Aorta (tissue), 5 donors: ENCODE measurements at regions not wholly inside any gene's neighbourhood (a gene's known extent, or its start where the extent isn't known, plus 50 kb on each side); places are given as distances from the start of the nearest gene placed in this dataset.

ENCODE experiments used
- ATAC-seq: fragments of 200-7000 bp; cut with Tn5 transposase; one replicate; pipeline ENCODE4 v1.9.1; 2022; ENCODE audit warnings: moderate library complexity; ENCODE audit not compliant: low FRiP score
- DNase-seq, 2 donors: peaks; one replicate each; pipeline ENCODE4 v3.0.0-alpha.2; 2020
- H3K27ac ChIP-seq, 2 donors: one replicate each; pipeline ENCODE4 v1.5.1; 2013; ENCODE audit warnings: low read length in 2 of 2, mild to moderate bottlenecking in 2 of 2, moderate library complexity in 2 of 2, control low read depth in 1 of 2, inconsistent platforms in 1 of 2, low read depth in 1 of 2
- H3K27me3 ChIP-seq, 2 donors: one replicate each; pipeline ENCODE4 v1.6.1; 2013; ENCODE audit warnings: control low read depth in 1 of 2, low read length in 1 of 2, mild to moderate bottlenecking in 1 of 2, moderate library complexity in 1 of 2; ENCODE audit not compliant: insufficient read depth in 2 of 2, control insufficient read depth in 1 of 2
- H3K36me3 ChIP-seq, 2 donors: one replicate each; pipeline ENCODE4 v1.6.1; 2013; ENCODE audit warnings: control low read depth in 1 of 2, low read length in 1 of 2, mild to moderate bottlenecking in 1 of 2; ENCODE audit not compliant: insufficient read depth in 2 of 2, control insufficient read depth in 1 of 2
- H3K4me1 ChIP-seq, 2 donors: one replicate each; pipeline ENCODE4 v1.6.1; 2013; ENCODE audit warnings: low read length in 2 of 2, control low read depth in 1 of 2, mild to moderate bottlenecking in 1 of 2, moderate library complexity in 1 of 2; ENCODE audit not compliant: insufficient read depth in 2 of 2, control insufficient read depth in 1 of 2
- H3K4me3 ChIP-seq, 2 donors: one replicate each; pipeline ENCODE4 v1.5.1; 2013; ENCODE audit warnings: low read length in 2 of 2, control low read depth in 1 of 2, mild to moderate bottlenecking in 1 of 2
- H3K9me3 ChIP-seq: one replicate; pipeline ENCODE4 v1.6.1; 2013; ENCODE audit warnings: mild to moderate bottlenecking, low read length; ENCODE audit not compliant: control insufficient read depth
- WGBS, 2 donors: extraction: QIAGEN DNeasy Blood & Tissue Kit; methylation state at CpG; one replicate each; pipeline ENCODE4 v1.1.7; 2013; 5-methylcytosine and 5-hydroxymethylcytosine counted together
- intact Hi-C, 2 donors: fragments of 100-400 bp; cut with DNase I; formaldehyde crosslinking; loops; one replicate each; pipeline versions ENCODE4 v1.14.2 to v1.15.0; 2022
- donor health status: healthy with polysubstance abuse.
- donor health status: Bipolar disorder and iron deficiency.
- donor health status: DM: no; HTN: no; CAD: no.
- donor health status: DM: no; HTN: no; CAD: no.
- donor health status: DM: yes; HTN: yes; CAD: no.

- no peaks in the 10 kb centered on the region for H3K4me1 ChIP-seq
- H3K27ac ChIP-seq, result no peak overlapping the region
- H3K27me3 ChIP-seq, result no peaks in the 10 kb centered on the region
- peaks cover 2% of the 10 kb centered on the region for H3K9me3 ChIP-seq
- intact Hi-C loops, result no loop called here
- H3K4me3 ChIP-seq, result no peak overlapping the region
- 30% methylated on average over 2 of the region's 2 CpGs for WGBS, 2 donors
- ATAC-seq, result no peak
- H3K36me3 ChIP-seq, result no peaks in the 10 kb centered on the region
- no peak for DNase-seq
These were observed 1086.0 kb downstream of the SORCS3 start for GRCh38 chr10:105727131-105727530.

DNA sequence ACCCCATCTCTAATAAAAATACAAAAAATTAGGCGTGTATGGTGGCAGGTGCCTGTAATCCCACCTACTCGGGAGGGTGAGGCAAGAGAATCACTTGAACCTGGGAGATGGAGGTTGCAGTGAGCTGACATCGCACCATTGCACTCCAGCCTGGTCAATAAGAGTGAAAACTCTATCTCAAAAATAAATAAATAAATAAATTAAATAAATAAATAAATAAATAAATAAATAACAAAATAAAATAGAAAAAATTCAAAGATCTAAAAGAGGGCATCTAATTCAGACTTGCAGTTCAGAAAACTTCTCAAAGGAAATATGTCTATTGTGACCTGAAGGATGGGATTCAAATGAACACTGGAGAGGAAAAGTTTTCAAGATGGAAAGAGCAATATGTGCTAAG lies 1085.1 kb downstream of the SORCS3 start:
- ATAC-seq, result no peak

GRCh38 chr10:105725007-105725406 lies 1083.9 kb downstream of the SORCS3 start:
- H3K4me3 ChIP-seq, result no peak overlapping the region
- no peak for ATAC-seq

More for the DNA sequence above, 1085.1 kb downstream of the SORCS3 start:
- WGBS, 2 donors, result 75 to 78% methylated on average over 3 of the region's 3 CpGs
- Histone ChIP-seq H3K36me3 (no peaks in the 10 kb centered on the region), H3K27ac (no peak overlapping the region), H3K4me3 (no peak overlapping the region), H3K4me1 (no peaks in the 10 kb centered on the region), H3K9me3 (peaks cover 2% of the 10 kb centered on the region), H3K27me3 (no peaks in the 10 kb centered on the region)
- intact Hi-C loops, result no loop called here
- no peak for DNase-seq

DNA sequence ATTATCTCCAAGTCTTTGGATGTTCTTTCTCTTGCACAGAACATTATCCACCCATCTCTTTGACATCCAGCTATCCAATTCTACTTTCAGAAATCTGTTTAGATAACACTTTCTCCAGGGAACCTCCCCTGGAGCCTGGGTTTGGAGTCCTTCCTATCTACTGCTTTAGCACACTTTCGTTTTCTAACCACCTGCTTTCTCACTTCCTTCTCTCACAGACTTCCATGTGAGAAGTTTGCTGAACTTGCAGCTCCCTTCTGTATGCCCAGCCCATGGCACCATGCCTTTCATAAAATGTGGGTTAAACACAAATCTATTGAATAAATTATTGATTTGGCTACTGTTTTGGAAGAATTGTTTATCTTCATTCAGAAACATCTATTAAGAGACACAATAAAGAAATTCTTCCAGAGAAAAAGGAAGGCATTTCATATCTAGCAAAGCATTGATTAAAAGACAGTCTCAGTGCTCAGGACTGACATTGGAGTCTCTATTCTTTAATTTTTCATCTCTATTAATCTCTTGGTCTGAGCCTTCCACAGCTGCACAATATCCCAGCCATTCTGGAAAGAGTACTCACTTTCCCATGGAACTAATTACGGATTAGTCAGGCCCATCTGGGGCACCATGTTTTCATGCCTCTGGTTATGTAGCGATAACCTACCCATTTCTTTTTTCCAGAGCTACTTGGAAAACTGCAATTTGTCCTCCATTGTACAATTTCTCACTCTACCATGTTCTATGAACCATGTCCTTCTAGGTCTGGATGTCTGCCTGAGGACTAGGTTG lies 1077.3 kb downstream of the SORCS3 start:
- no peak for DNase-seq
- no peaks in the 10 kb centered on the region for H3K4me1 ChIP-seq
- ATAC-seq, result no peak
- H3K36me3 ChIP-seq, result no peaks in the 10 kb centered on the region
- intact Hi-C loops, result no loop called here
- H3K9me3 ChIP-seq, result no peaks in the 10 kb centered on the region
- H3K27ac ChIP-seq, result no peak overlapping the region
- H3K4me3 ChIP-seq, result no peak overlapping the region
- H3K27me3 ChIP-seq, result no peaks in the 10 kb centered on the region
- WGBS, 2 donors, result 63 to 74% methylated on average over 3 of the region's 3 CpGs

More at GRCh38 chr10:105725007-105725406, 1083.9 kb downstream of the SORCS3 start:
- no peaks in the 10 kb centered on the region for H3K36me3 ChIP-seq
- 58 to 66% methylated on average over 8 of the region's 8 CpGs for WGBS, 2 donors
- no peak for DNase-seq
- H3K27ac ChIP-seq, result no peak overlapping the region
- no peaks in the 10 kb centered on the region for H3K4me1 ChIP-seq
- intact Hi-C loops, result no loop called here
- H3K27me3 ChIP-seq, result no peaks in the 10 kb centered on the region
- peaks cover 2% of the 10 kb centered on the region for H3K9me3 ChIP-seq

DNA sequence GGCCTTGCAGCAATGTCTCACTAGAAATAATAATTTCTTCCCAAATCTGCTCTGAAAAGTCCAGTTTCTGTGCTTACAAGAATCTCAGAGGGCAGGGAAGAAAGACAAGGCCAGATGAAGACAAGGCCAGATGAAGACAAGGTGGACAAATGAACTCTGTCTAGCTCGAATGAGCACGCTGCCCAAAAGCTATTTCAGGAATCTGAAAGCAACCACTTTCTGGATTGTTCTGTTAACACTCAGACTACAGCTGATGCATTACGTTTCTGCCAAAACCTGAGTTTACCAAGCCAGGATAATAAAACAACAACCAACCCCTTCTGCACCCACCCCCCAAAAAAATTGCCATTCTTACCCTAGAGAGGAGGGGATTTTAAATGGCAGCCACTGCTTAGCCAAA lies 1073.6 kb downstream of the SORCS3 start:
- Histone ChIP-seq H3K9me3 (peaks cover 2% of the 10 kb centered on the region), H3K4me1 (no peaks in the 10 kb centered on the region), H3K27me3 (peaks cover 0 to 1% of the 10 kb centered on the region in 2 donors), H3K4me3 (no peak overlapping the region), H3K27ac (no peak overlapping the region), H3K36me3 (no peaks in the 10 kb centered on the region)
- DNase-seq (no peak), ATAC-seq (no peak)
- 21 to 26% methylated on average over 3 of the region's 3 CpGs for WGBS, 2 donors
- intact Hi-C loops, result no loop called here

GRCh38 chr10:105707603-105708002 lies 1066.5 kb downstream of the SORCS3 start:
- H3K36me3 ChIP-seq, result no peaks in the 10 kb centered on the region
- H3K4me1 ChIP-seq, result no peaks in the 10 kb centered on the region
- no peak for ATAC-seq
- H3K27ac ChIP-seq, result no peak overlapping the region
- no peak overlapping the region for H3K4me3 ChIP-seq
- H3K9me3 ChIP-seq, result peaks cover 2% of the 10 kb centered on the region
- peaks cover 0 to 1% of the 10 kb centered on the region in 2 donors for H3K27me3 ChIP-seq
- 78 to 84% methylated on average over 2 of the region's 2 CpGs for WGBS, 2 donors
- no peak for DNase-seq
- intact Hi-C loops, result no loop called here

DNA sequence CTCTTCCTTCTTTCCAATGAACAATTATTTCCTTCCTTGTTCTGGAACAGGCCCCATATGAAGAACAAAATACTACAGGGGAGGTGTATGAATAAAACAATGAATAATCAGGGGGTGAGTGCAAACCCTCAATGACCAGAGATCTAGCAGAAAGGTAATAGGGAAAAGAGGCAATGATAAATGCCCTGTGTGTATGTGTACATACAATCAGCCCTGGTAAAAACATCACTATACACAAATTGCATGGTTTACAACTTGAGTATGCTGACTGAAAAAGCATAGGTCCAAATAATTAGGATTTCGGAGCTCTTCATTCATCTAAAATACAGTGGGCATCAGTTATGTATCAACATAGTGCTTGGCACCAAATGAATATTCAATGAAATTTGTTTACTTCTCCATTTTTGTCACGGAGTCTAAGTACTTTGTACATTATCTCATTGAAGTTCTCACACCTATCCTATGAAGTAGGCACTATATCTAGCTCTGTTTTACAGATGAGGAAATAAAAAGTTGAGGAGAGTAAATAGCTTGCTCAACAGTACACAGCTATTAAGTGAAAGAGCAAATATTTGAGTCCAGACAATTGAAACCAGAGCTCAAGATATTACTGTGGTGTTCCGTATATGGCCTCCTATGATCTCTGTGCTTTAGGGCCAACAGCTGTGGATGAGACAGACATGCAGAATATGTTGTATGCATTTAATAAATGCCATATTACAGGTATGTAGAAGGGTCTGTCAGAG lies 1065.4 kb downstream of the SORCS3 start:
- Histone ChIP-seq H3K4me3 (no peak overlapping the region), H3K27me3 (peaks cover 0 to under 1% of the 10 kb centered on the region in 2 donors), H3K36me3 (no peaks in the 10 kb centered on the region), H3K4me1 (no peaks in the 10 kb centered on the region), H3K9me3 (peaks cover 1% of the 10 kb centered on the region), H3K27ac (no peak overlapping the region)
- intact Hi-C loops, result no loop called here
- WGBS, 2 donors, result 80 to 85% methylated on average over 3 of the region's 3 CpGs
- DNase-seq (no peak), ATAC-seq (no peak)

DNA sequence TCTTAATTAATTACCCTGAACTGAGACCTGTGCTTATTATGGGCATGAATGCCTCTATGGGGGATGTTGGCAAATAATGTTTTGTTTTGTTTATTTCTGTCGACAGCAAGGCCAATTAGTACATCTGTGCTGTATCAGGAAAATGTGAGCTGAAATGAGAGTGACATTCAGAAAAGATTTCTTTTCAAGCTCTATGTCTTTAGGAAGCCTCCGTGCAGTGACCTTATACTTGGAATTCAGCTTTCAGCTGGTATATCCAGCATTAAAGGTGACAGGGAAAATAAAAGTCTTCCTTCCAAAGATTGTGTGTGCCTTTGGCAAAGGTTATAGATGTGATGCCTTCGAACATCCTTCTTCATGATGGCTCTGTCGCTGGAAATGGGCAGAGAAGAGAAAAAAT lies 1061.1 kb downstream of the SORCS3 start:
- intact Hi-C loops, result no loop called here
- Histone ChIP-seq H3K4me1 (no peaks in the 10 kb centered on the region), H3K36me3 (no peaks in the 10 kb centered on the region), H3K4me3 (no peak overlapping the region), H3K27ac (no peak overlapping the region), H3K27me3 (no peaks in the 10 kb centered on the region), H3K9me3 (no peaks in the 10 kb centered on the region)
- ATAC-seq (no peak), DNase-seq (no peak)
- 59 to 61% methylated on average over 4 of the region's 4 CpGs for WGBS, 2 donors

GRCh38 chr10:105700218-105700617 lies 1059.1 kb downstream of the SORCS3 start:
- no peak overlapping the region for H3K4me3 ChIP-seq
- WGBS, 2 donors, result 72 to 73% methylated on average over 2 of the region's 2 CpGs
- no peaks in the 10 kb centered on the region for H3K9me3 ChIP-seq
- ATAC-seq, result no peak
- no peaks in the 10 kb centered on the region for H3K4me1 ChIP-seq
- no peak for DNase-seq
- no peak overlapping the region for H3K27ac ChIP-seq
- no peaks in the 10 kb centered on the region for H3K36me3 ChIP-seq
- H3K27me3 ChIP-seq, result no peaks in the 10 kb centered on the region
- intact Hi-C loops, result no loop called here
